LNCAP (cell line): ENCODE measurements at regions not wholly inside any gene's neighbourhood (a gene's known extent, or its start where the extent isn't known, plus 50 kb on each side); places are given as distances from the start of the nearest gene placed in this dataset.

Source experiments
- TF ChIP-seq, protein P1 (sequence below): fragments of 450-650 bp; IDR thresholded peaks from 2 replicates; pipeline ENCODE4 v1.5.1; 2017; ENCODE audit warnings: mild to moderate bottlenecking

DNA sequence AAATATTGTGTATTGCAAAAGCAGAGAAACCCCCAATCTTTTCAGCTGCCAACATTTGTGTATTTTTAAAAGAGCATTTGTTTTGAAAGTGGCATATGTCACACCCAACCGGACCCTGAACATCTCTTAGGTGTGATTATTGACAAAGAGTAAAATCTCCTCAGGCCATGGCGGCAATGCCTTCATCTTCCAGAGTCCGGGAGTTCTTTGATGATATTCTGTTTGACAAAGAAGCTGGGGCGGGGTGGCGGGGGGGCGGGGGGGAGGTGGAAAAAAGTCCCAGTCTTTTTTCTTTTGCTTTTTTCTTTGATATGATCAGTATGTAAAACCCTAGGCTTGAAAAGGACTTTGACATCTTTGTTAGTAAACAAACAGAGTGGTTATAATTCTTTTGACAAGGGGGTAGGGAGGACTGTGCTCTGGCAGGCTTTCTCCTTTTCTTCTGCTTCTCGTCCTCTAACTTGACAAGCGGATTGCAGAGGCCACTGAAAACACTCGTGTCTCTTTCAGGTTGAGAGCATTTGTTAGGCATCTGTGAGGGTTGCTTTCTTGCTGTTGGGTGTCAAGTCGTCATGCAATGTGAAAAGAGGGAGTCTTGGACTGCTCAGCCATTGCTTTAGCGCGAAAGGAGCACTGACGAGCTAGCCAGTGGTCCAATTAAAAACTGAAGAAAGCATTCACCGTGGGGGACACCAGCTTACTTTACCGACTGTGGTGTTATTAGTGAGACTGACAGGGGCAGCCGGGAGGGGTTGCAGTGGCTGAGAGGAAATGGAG lies 243.2 kb downstream of the NSUN3 start:
- TF ChIP-seq, protein P1, sequence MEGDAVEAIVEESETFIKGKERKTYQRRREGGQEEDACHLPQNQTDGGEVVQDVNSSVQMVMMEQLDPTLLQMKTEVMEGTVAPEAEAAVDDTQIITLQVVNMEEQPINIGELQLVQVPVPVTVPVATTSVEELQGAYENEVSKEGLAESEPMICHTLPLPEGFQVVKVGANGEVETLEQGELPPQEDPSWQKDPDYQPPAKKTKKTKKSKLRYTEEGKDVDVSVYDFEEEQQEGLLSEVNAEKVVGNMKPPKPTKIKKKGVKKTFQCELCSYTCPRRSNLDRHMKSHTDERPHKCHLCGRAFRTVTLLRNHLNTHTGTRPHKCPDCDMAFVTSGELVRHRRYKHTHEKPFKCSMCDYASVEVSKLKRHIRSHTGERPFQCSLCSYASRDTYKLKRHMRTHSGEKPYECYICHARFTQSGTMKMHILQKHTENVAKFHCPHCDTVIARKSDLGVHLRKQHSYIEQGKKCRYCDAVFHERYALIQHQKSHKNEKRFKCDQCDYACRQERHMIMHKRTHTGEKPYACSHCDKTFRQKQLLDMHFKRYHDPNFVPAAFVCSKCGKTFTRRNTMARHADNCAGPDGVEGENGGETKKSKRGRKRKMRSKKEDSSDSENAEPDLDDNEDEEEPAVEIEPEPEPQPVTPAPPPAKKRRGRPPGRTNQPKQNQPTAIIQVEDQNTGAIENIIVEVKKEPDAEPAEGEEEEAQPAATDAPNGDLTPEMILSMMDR: no peak

DNA sequence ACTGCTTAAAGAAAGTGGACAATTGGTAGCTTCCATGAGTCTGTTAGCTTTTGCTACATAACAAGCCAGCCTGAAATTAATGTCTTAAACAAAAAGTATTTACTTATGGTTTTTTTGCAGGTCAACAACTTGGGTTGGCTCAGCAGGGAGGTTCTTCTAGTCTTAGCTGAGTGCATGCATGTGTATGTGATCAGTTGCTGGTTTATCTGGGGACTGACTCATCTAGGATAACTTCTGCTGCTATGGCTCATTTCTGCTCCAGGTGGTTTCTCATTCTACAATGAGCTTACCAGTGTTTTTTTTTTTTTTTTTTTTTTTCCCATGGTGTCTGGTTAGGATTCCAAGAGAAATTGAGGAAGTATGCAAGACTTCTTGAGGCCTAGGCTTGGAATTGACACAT lies 244.7 kb downstream of the NSUN3 start:
- TF ChIP-seq, protein P1: no peak

DNA sequence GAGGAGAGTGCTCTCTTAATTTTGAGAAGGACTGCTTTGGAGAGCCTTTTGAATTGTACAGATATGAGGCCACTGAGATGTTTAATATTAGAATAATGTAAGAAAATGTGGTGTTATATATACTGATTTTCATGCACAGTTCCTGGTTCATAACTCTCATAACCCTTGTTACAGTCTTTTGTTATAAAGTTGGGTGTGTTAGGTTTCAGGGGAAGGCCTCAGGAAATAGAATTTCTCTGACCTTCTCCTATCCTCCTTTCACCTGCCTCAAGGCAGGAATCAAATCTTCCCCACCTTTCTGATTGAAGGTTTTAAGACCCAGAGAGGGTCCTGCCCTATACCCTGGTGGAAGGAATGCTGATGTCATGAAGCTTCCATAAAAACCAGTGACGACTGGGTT lies 245.9 kb downstream of the NSUN3 start:
- TF ChIP-seq, protein P1: no peak

DNA sequence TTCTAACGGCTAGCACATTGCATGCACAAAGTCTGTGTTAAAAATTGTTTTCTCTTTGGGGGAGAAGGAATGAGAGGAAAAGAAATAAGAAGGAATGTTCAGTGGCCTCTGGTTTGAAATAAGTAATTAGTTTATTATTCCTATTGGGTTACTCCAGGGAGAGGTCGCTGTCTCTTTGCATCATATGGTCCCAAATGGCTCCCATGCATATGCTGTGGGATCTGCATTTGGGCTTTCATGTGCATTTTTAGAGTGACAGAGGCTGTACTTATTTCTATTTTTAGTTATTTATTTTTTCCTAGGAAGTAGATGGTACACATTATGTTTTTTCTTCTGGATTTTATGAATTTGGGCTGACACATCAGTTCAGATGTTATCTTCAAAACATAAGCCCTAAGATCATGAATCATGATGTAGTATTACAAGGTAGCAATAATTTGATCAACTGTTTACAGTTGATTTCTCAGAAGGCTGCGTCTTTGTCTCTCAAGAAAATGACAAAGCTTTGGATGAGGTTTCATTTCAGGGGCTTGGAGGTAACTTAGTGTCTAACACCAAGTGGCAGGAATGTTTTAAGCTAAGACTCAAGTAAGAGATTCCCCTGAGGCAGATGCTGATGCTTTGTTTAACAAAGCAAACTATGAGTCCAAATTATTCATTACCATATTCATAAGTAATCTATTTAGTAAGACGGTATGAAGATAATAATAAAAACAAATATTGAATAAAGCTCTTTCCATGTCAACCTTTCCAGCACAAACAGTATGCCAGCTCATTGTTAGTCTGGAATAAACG lies 247.7 kb downstream of the NSUN3 start:
- TF ChIP-seq, protein P1: no peak

DNA sequence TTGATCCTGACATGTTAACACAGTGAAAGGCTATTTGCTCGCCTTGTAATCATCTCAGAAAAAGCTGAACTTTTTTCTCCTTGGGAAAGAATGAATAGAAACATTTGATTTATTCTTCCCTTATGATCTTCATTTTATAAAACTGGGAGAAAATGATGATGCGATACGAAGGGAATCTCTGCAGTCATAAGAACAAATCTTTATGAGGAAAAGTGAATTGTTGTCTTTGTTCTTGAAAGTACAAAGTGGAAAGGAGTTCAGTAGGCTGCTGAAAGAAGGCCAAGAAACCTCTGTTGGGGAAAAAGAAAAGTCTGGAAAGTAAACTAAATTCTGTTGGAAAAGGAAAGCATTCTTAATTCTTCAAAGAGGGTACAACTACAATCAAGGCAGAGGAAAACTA lies 248.8 kb downstream of the NSUN3 start:
- TF ChIP-seq, protein P1: no peak

DNA sequence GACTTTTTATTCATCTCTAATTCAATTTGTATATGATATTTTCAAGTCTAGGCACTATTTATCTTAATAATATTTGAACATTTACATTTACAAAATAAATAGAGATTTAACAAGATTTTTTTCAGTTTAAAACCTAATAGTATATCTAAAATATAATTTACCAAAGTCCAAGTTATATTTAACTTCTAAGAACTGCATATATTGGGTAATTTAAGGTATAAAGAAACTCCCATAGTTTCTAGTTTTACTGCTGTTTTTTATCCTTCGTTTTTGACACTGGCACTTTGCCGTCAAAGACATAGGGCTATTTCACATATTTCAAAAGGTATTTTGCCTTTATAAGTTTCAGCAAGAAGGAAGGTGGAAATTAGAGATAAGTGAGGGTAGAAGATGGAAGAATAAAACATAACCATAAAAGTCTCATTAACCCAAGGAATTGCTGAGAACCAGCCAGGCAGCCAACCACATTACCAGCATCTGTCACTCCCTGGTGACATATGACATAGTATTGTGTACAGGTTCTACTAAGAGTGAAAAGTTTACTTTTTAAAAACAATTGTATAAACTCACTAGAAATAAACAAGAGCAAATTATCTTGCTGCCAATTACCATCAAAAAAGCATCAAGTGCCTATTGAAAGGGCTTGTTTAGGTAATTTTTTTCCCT lies 251.5 kb downstream of the NSUN3 start:
- TF ChIP-seq, protein P1: no peak

DNA sequence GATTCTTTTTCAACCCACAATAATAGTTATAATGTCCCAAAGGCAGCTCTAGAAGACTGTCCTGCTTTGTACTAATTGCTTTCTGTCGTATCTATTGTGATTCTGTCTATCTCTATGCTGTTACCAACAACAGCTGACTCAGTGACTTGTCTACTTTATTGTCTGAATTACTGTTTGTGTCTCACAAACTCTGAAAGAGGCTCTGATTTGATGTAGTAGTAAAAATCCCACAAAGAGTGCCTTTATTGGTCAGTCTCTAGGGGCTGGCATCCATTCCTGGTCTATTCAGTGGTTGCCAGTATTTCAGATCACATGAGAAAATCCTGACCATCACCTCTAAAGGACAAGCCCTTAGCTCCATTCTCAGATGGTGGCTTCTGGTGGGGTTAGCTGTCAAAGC lies 254.2 kb downstream of the NSUN3 start:
- TF ChIP-seq, protein P1: no peak
